GM12874 (cell line): ENCODE measurements at regions not wholly inside any gene's neighbourhood (a gene's known extent, or its start where the extent isn't known, plus 50 kb on each side); places are given as distances from the start of the nearest gene placed in this dataset.

Experiments used
- TF ChIP-seq, protein P1 (sequence below): IDR thresholded peaks from 2 replicates; pipeline ENCODE4 v1.5.1; 2011; ENCODE audit warnings: low read depth, mild to moderate bottlenecking, control low read depth, low read length, moderate library complexity; ENCODE audit not compliant: insufficient read depth

DNA sequence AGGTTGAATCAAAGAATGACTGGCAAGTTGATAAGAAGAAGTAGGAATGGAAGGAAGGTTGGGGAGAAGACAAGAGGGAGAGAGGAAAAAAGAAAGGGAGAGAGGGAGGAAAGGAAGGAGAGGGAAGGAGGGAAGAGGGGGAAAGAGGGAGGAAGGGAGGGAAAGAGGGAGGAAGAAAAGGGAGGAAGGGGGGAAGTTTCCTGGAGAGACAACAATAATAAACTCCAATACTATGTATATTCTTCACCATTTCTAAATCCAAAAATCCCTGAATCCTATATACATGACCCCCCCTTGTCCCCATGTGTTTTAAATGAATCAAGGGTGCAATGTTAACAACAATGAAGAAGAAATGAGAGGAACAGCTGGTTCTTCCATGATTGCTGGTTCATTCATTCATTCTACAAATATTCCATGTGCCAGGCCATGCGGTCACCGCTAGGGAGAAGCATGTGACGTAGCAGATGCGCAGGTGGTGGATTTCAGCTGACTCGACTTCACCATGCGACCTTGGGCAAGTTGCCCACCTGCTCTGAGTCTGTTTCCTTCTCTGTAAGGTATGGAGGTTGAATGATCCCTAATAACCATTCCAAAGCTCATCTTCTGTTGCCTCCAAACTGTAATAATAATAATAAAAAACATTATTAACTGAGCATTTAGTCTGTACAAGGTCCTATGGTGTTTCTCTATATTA is 77.6 kb downstream of the EN1 start:
- TF ChIP-seq, protein P1, sequence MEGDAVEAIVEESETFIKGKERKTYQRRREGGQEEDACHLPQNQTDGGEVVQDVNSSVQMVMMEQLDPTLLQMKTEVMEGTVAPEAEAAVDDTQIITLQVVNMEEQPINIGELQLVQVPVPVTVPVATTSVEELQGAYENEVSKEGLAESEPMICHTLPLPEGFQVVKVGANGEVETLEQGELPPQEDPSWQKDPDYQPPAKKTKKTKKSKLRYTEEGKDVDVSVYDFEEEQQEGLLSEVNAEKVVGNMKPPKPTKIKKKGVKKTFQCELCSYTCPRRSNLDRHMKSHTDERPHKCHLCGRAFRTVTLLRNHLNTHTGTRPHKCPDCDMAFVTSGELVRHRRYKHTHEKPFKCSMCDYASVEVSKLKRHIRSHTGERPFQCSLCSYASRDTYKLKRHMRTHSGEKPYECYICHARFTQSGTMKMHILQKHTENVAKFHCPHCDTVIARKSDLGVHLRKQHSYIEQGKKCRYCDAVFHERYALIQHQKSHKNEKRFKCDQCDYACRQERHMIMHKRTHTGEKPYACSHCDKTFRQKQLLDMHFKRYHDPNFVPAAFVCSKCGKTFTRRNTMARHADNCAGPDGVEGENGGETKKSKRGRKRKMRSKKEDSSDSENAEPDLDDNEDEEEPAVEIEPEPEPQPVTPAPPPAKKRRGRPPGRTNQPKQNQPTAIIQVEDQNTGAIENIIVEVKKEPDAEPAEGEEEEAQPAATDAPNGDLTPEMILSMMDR = no peak

DNA sequence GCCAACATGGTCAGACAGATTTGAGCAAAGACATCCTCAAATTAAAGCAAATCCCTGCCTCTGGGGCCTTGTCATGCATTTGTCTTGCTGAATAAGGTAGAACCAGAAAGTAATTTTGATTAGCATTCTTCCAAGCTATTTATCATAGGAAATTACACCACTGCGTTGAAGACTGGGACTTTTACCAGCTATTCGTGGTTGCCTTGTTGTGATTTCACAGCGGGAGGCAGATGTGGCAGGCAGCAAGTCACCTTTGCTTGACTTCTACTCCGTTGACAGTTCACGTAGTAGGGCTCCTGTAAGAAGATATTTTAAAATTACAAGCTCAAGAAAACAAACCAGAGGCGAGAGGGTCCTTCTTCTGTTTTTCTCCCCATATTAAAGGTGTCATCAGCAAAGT is 80.6 kb downstream of the EN1 start:
- TF ChIP-seq, protein P1 = no peak

DNA sequence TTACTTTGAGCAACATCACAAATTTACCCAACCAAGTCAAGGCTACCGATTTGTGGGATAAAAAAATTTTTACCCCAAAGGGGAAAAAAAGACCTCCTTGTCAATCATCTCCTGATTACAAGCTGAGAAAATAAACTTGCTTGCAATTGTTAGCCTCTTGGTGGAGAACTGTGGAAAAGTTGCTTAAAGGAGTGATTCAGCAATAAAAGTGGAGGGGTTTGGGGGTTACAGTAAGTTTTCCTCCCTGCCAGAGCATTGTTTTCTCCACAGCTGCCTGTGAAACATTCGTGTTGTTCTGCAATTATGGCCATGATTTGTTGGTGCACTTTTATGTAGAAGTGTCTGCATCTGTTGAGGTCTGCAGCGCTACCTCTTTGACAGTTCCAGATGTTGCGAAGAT is 82.6 kb downstream of the EN1 start:
- TF ChIP-seq, protein P1 = no peak

DNA sequence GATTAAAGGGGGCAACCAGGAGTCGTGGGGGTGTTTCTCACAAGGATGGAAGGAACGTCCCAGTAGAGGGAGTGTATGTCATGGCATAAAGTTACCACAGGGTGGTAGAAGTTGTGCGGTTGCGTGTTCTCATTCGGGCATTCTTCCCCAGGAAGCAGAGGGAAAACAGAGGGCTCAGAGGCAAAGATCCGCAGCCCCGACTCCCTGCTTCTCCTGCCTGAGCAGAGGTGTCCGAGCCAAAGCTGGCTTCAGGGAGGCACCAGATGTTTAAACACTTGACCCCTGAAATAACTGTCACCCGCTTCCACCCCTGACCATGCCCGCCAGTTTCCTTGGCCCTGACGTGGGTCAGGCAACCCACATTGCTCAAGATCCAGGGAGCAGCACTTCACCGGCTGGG is 83.7 kb downstream of the EN1 start:
- TF ChIP-seq, protein P1 = no peak

DNA sequence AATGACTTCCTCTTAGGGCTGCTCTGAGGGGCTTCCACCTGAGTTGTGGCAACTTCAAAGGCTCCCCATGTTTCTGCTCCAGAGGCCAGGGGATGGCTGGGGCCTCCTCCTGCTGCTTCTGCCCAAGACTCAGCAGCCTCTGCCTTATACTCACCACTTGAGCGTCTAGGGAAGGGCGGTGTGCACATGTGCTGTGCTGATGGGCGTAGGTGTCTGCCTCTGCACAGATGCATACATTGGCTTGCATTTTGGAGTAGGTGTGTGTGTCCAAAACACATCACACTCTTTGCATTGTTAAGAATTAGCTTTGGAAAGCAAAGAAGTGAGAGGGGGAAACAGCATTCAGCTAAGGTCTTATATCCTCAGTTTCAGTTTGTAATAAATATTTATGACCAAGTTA is 85.2 kb downstream of the EN1 start:
- TF ChIP-seq, protein P1 = no peak

DNA sequence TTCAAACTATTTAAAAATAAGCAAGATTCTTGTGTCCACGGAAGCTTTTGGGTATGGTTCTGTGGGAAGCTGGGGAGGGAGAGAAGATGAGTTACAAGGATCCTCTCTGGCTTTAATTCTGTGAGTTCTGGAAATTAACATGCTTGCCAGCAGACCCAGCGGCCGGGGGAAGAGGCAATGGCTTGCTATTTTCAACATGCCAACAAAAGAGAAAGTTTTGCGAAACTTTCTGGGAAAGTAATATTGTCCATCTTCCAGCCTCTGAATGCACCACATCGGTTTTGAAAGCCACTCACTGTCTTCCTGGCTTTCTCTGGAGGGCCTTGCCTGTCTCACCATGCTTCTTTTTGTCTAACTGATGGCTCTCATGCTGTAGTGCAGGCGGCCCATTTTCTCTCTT is 85.7 kb downstream of the EN1 start:
- TF ChIP-seq, protein P1 = no peak

DNA sequence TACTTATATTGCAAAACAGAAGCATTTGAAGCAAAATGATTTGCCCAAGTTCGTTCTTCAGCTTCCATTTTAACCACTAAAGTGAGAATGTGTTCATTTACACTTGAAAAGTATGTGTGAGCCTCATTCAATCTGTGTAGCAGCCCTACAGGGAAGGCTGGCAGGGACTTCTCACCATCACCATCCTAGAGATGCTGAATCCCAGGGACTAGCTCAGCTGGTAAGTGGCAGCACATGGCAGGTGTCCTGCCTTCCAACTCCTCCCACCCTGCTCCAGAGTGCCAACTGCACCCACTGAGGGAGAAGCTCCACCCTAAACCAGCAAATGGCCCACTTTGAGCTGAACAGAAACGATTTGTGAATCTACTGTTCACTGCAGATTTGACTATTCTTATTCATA is 91.5 kb downstream of the EN1 start:
- TF ChIP-seq, protein P1 = no peak
